Spleen (tissue), 11 donors: ENCODE measurements at regions not wholly inside any gene's neighbourhood (a gene's known extent, or its start where the extent isn't known, plus 50 kb on each side); places are given as distances from the start of the nearest gene placed in this dataset.

Source experiments
- DNase-seq: peaks from one replicate; pipeline ENCODE4 v3.0.0-alpha.2; 2020
- H3K27ac ChIP-seq, 8 donors: fragments of 200-600 bp; sonication (generic) in 7 of 8; 1 replicate in 4 of 8; 2 replicates in 4 of 8; pipeline versions ENCODE4 v1.5.0 to v1.8.0; 2016 to 2021; ENCODE audit warnings: inconsistent platforms in 4 of 8, mild to moderate bottlenecking in 4 of 8, moderate library complexity in 1 of 8
- H3K27me3 ChIP-seq, 7 donors: fragments of 200-600 bp; sonication (generic) in 6 of 7; replicated peaks in 1 of 7; 1 replicate in 4 of 7; 2 replicates in 3 of 7; pipeline versions ENCODE4 v1.5.0 to v1.8.0; 2016 to 2021; ENCODE audit warnings: inconsistent platforms in 3 of 7, mild to moderate bottlenecking in 1 of 7
- H3K36me3 ChIP-seq, 6 donors: fragments of 200-600 bp; sonication (generic) in 5 of 6; 1 replicate in 4 of 6; 2 replicates in 2 of 6; pipeline versions ENCODE4 v1.5.0 to v1.8.0; 2016 to 2021; ENCODE audit warnings: inconsistent platforms in 2 of 6
- H3K4me1 ChIP-seq, 6 donors: fragments of 200-600 bp; sonication (generic) in 5 of 6; 1 replicate in 3 of 6; 2 replicates in 3 of 6; pipeline versions ENCODE4 v1.5.0 to v1.8.0; 2016 to 2021; ENCODE audit warnings: inconsistent platforms in 3 of 6
- H3K4me3 ChIP-seq, 8 donors: fragments of 200-600 bp; sonication (generic) in 7 of 8; 1 replicate in 4 of 8; 2 replicates in 4 of 8; pipeline versions ENCODE4 v1.5.0 to v1.8.0; 2016 to 2021; ENCODE audit warnings: inconsistent platforms in 4 of 8, mild to moderate bottlenecking in 4 of 8, moderate library complexity in 2 of 8
- H3K9me3 ChIP-seq, 8 donors: fragments of 200-600 bp; sonication (generic) in 7 of 8; 1 replicate in 4 of 8; 2 replicates in 4 of 8; pipeline versions ENCODE4 v1.5.0 to v1.8.0; 2016 to 2021; ENCODE audit warnings: inconsistent platforms in 4 of 8
- CTCF ChIP-seq, 11 experiments: fragments of 200-600 bp in 7 of 11; fragments of 450-650 bp in 4 of 11; sonication (generic) in 4 of 11; IDR thresholded peaks in 8 of 11; conservative IDR thresholded peaks in 3 of 11; 1 replicate in 7 of 11; 2 replicates in 4 of 11; pipeline versions ENCODE4 v1.4.0 to v1.8.0; 2016 to 2021; ENCODE audit warnings: antibody characterized with exemption in 11 of 11, inconsistent platforms in 4 of 11, mild to moderate bottlenecking in 1 of 11
- POLR2A ChIP-seq, 3 donors: fragments of 450-650 bp; IDR thresholded peaks; one replicate each; pipeline ENCODE4 v1.5.1; 2017; ENCODE audit warnings: antibody characterized with exemption in 3 of 3, mild to moderate bottlenecking in 1 of 3
- POLR2AphosphoS5 ChIP-seq, 3 donors: sonication (generic); formaldehyde crosslinking; IDR thresholded peaks; one replicate each; pipeline ENCODE4 v1.5.1; 2017; ENCODE audit warnings: antibody characterized with exemption in 3 of 3
- WGBS, 5 donors: extraction: QIAGEN DNeasy Blood & Tissue Kit in 3 of 5; methylation state at CpG; one replicate each; pipeline versions ENCODE4 v1.1.5 to v1.1.7; 2013 to 2018; 5-methylcytosine and 5-hydroxymethylcytosine counted together
- intact Hi-C: fragments of 100-400 bp; cut with DNase I; formaldehyde crosslinking; loops from one replicate; pipeline ENCODE4 v1.15.0; 2023; ENCODE audit warnings: low total_unique reads
- donor health status: healthy with polysubstance abuse.
- donor health status: DM: no; HTN: no; CAD: no; lungs with moderate emphysema.
- donor health status: DM: no; HTN: no; CAD: no.
- donor health status: Bipolar disorder and iron deficiency.
- donor health status: healthy.
- donor health status: DM: no; HTN: no; CAD: no.
- donor health status: DM: yes; HTN: yes; CAD: no.

- Histone ChIP-seq H3K27me3 (peaks cover 0 to 7% (median 0%) of the 10 kb centered on the region in 7 donors), H3K9me3 (peaks cover 0 to 4% (median 0%) of the 10 kb centered on the region in 8 donors), H3K4me1 (no peaks in the 10 kb centered on the region), H3K27ac (no peak overlapping the region), H3K4me3 (no peak overlapping the region), H3K36me3 (no peaks in the 10 kb centered on the region)
- intact Hi-C loops, result no loop called here
- DNase-seq, result no peak
- WGBS, 5 donors, result 39 to 56% (median 43%) methylated on average over 5 of the region's 5 CpGs
- TF ChIP-seq POLR2AphosphoS5 (IDR thresholded peaks at IDR 0.05), result no peak
Measured at GRCh38 chr16:48911700-48912099, 301.7 kb upstream of the N4BP1 start.

GRCh38 chr16:48910214-48910613, 300.2 kb upstream of the N4BP1 start:
- Histone ChIP-seq H3K36me3 (no peaks in the 10 kb centered on the region), H3K4me3 (no peak overlapping the region), H3K27me3 (peaks cover 0 to 17% (median 0%) of the 10 kb centered on the region in 7 donors), H3K9me3 (peaks cover 0 to 4% (median 0%) of the 10 kb centered on the region in 8 donors), H3K4me1 (no peaks in the 10 kb centered on the region), H3K27ac (no peak overlapping the region)
- TF ChIP-seq POLR2AphosphoS5 (IDR thresholded peaks at IDR 0.05), result no peak
- no peak for TF ChIP-seq POLR2A (IDR thresholded peaks at IDR 0.05)
- TF ChIP-seq CTCF (IDR thresholded peaks at IDR 0.05 in 8 of 11, conservative IDR thresholded peaks at IDR 0.05 in 3 of 11), result no peak
- no peak for DNase-seq
- 74 to 88% (median 77%) methylated on average over 3 of the region's 3 CpGs for WGBS, 5 donors
- intact Hi-C loops, result no loop called here

- WGBS, 5 donors, result 78 to 91% (median 84%) methylated on average over 5 of the region's 5 CpGs
- Histone ChIP-seq H3K4me1 (no peaks in the 10 kb centered on the region), H3K27me3 (peaks cover 0 to 17% (median 0%) of the 10 kb centered on the region in 7 donors), H3K9me3 (no peaks in the 10 kb centered on the region), H3K27ac (no peak overlapping the region), H3K36me3 (no peaks in the 10 kb centered on the region), H3K4me3 (no peak overlapping the region)
- no peak for DNase-seq
- intact Hi-C loops, result no loop called here
- TF ChIP-seq POLR2A (IDR thresholded peaks at IDR 0.05), result no peak
- TF ChIP-seq CTCF (IDR thresholded peaks at IDR 0.05 in 8 of 11, conservative IDR thresholded peaks at IDR 0.05 in 3 of 11), result no peak
- TF ChIP-seq POLR2AphosphoS5 (IDR thresholded peaks at IDR 0.05), result no peak
Measured at GRCh38 chr16:48909231-48909630, 299.3 kb upstream of the N4BP1 start.

- intact Hi-C loops, result no loop called here
- Histone ChIP-seq H3K4me3 (no peak overlapping the region), H3K27me3 (peaks cover 0 to 21% (median 4%) of the 10 kb centered on the region in 7 donors), H3K27ac (no peak overlapping the region), H3K4me1 (no peaks in the 10 kb centered on the region), H3K36me3 (no peaks in the 10 kb centered on the region), H3K9me3 (no peaks in the 10 kb centered on the region)
- no peak for TF ChIP-seq POLR2AphosphoS5 (IDR thresholded peaks at IDR 0.05)
- no peak for TF ChIP-seq POLR2A (IDR thresholded peaks at IDR 0.05)
- no peak for TF ChIP-seq CTCF (IDR thresholded peaks at IDR 0.05 in 8 of 11, conservative IDR thresholded peaks at IDR 0.05 in 3 of 11)
- 76 to 91% (median 86%) methylated on average over 10 of the region's 10 CpGs for WGBS, 5 donors
- DNase-seq, result no peak
Measured at GRCh38 chr16:48907906-48908634, 298.1 kb upstream of the N4BP1 start.
